CD14-positive monocyte (primary cell): ENCODE measurements at regions not wholly inside any gene's neighbourhood (a gene's known extent, or its start where the extent isn't known, plus 50 kb on each side); places are given as distances from the start of the nearest gene placed in this dataset.

Source experiments
- DNase-seq, 3 donors: peaks; one replicate each; pipeline ENCODE4 v3.0.0-alpha.2; 2011 to 2022
- H2AFZ ChIP-seq: 2 replicates; pipeline ENCODE4 v1.6.0; 2012; ENCODE audit warnings: mild to moderate bottlenecking, low read depth, low read length, inconsistent platforms; ENCODE audit not compliant: insufficient read depth, poor library complexity, severe bottlenecking
- H3K27ac ChIP-seq, 2 donors: 1 replicate in 1 of 2; 2 replicates in 1 of 2; pipeline ENCODE4 v1.5.1; 2012 to 2013; ENCODE audit warnings: low read length in 2 of 2, control low read depth in 1 of 2, inconsistent platforms in 1 of 2, low read depth in 1 of 2, mild to moderate bottlenecking in 1 of 2
- H3K27me3 ChIP-seq, 2 donors: one replicate each; pipeline versions ENCODE4 v1.6.0 to v1.6.1; 2011 to 2013; ENCODE audit warnings: low read length in 2 of 2; ENCODE audit not compliant: control insufficient read depth in 2 of 2, insufficient read depth in 2 of 2
- H3K36me3 ChIP-seq, 2 donors: replicated peaks in 1 of 2; 1 replicate in 1 of 2; 2 replicates in 1 of 2; pipeline versions ENCODE4 v1.5.1 to v1.6.1; 2012 to 2013; ENCODE audit warnings: low read length in 2 of 2, control low read depth in 1 of 2, inconsistent platforms in 1 of 2, mild to moderate bottlenecking in 1 of 2; ENCODE audit not compliant: insufficient read depth in 2 of 2, control insufficient read depth in 1 of 2
- H3K4me1 ChIP-seq, 2 donors: 1 replicate in 1 of 2; 2 replicates in 1 of 2; pipeline versions ENCODE4 v1.5.1 to v1.6.1; 2012 to 2013; ENCODE audit warnings: low read length in 2 of 2, control low read depth in 1 of 2, inconsistent platforms in 1 of 2, mild to moderate bottlenecking in 1 of 2, moderate library complexity in 1 of 2; ENCODE audit not compliant: insufficient read depth in 2 of 2, control insufficient read depth in 1 of 2
- H3K4me2 ChIP-seq: replicated peaks from 2 replicates; pipeline ENCODE3; 2012; ENCODE audit warnings: low read length, moderate library complexity, mild to moderate bottlenecking; ENCODE audit not compliant: poor library complexity, severe bottlenecking; ENCODE audit errors: extremely low read depth
- H3K4me3 ChIP-seq, 3 experiments: fragments of 200-600 bp in 1 of 3; sonication (generic) in 1 of 3; replicated peaks in 1 of 3; 1 replicate in 2 of 3; 2 replicates in 1 of 3; pipeline ENCODE4 v1.5.1; 2011 to 2013; ENCODE audit warnings: low read length in 3 of 3, mild to moderate bottlenecking in 3 of 3, control low read depth in 2 of 3, low read depth in 2 of 3, inconsistent platforms in 1 of 3, moderate library complexity in 1 of 3
- H3K79me2 ChIP-seq: 2 replicates; pipeline ENCODE4 v1.6.0; 2012; ENCODE audit warnings: mild to moderate bottlenecking, control low read depth, inconsistent platforms, low read length, moderate library complexity; ENCODE audit not compliant: insufficient read depth
- H3K9ac ChIP-seq: 2 replicates; pipeline ENCODE4 v1.6.0; 2017; ENCODE audit warnings: low read length, mild to moderate bottlenecking; ENCODE audit not compliant: insufficient read depth, poor library complexity, severe bottlenecking
- H3K9me3 ChIP-seq, 2 donors: replicated peaks in 1 of 2; 1 replicate in 1 of 2; 2 replicates in 1 of 2; pipeline versions ENCODE4 v1.5.1 to v1.6.1; 2012 to 2013; ENCODE audit warnings: low read length in 2 of 2, control low read depth in 1 of 2; ENCODE audit not compliant: control insufficient read depth in 1 of 2, insufficient read depth in 1 of 2
- H4K20me1 ChIP-seq: 2 replicates; pipeline ENCODE4 v1.6.0; 2012; ENCODE audit warnings: mild to moderate bottlenecking, low read length, control low read depth, moderate library complexity; ENCODE audit not compliant: insufficient read depth
- H3K27ac Mint-ChIP-seq, 7 donors: one replicate each; pipeline ENCODE4 v1.8.0; 2020; ENCODE audit warnings: mild to moderate bottlenecking in 7 of 7, mixed read lengths in 7 of 7, moderate library complexity in 6 of 7, inconsistent platforms in 2 of 7
- H3K27me3 Mint-ChIP-seq, 3 donors: one replicate each; pipeline ENCODE4 v1.8.0; 2021 to 2022; ENCODE audit warnings: low read depth in 3 of 3, mild to moderate bottlenecking in 3 of 3, mixed read lengths in 3 of 3, moderate library complexity in 3 of 3, inconsistent platforms in 1 of 3
- H3K36me3 Mint-ChIP-seq, 2 donors: one replicate each; pipeline ENCODE4 v1.8.0; 2020; ENCODE audit warnings: mixed read lengths in 2 of 2, inconsistent platforms in 1 of 2, mild to moderate bottlenecking in 1 of 2
- H3K4me1 Mint-ChIP-seq: one replicate; pipeline ENCODE4 v1.8.0; 2020; ENCODE audit warnings: mild to moderate bottlenecking, mixed read lengths
- H3K4me3 Mint-ChIP-seq, 2 donors: one replicate each; pipeline ENCODE4 v1.8.0; 2020; ENCODE audit warnings: mild to moderate bottlenecking in 2 of 2, mixed read lengths in 2 of 2, moderate library complexity in 1 of 2
- H3K9me3 Mint-ChIP-seq, 7 donors: one replicate each; pipeline ENCODE4 v1.8.0; 2020 to 2022; ENCODE audit warnings: mixed read lengths in 7 of 7, mild to moderate bottlenecking in 6 of 7, moderate library complexity in 6 of 7, inconsistent platforms in 2 of 7
- WGBS: methylation state at CpG from one replicate; pipeline ENCODE4 v1.1.5; 2013; ENCODE audit warnings: missing lambda C conversion rate; ENCODE audit not compliant: insufficient coverage; 5-methylcytosine and 5-hydroxymethylcytosine counted together
- intact Hi-C, 2 donors: fragments of 100-400 bp; cut with micrococcal nuclease; formaldehyde crosslinking; loops; one replicate each; pipeline versions ENCODE4 v1.15.0 to v1.15.1; 2023
- TF ChIP-seq, protein P1 (sequence below): fragments of 200-600 bp; IDR thresholded peaks from one replicate; pipeline ENCODE4 v1.8.0; 2022; ENCODE audit warnings: antibody characterized with exemption, mild to moderate bottlenecking

DNA sequence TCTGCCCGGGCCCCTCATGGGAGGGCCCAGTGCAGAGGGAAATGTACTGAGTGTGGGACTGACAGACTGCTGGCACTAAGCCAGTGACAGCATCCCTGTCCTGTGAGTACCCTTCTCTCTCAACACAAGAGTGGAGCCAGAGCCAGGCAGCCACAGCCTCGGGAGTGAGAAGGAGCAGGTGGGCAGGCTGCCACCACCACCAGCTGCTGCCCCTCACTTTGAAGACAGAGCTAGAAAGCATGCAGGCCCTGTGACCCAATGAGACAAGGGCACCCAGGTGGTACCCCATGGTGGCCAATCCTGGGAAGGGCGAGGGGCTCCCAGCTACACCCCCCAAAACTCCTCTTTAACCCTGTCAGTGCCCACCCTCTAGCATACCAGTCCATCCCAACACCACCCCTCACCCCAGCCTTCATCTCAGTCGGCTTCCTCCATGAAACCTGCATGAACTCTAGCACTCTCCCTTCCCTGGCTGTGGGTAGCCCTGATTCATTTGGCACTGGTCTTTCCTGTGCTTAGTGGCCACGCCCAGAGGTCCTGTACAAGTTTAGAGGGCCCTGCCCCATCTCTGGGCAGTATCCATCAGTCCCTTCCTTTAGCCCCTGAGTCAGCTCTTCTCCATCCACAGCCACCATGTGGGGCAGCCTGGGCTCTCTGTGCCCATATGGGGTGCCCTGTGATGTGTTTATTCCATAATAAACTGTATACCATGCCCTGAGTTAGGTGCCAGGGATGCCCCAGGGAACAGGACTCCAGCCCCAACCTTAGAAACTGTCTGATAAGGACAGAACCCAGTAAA is 207.0 kb upstream of the ZMIZ1 start:
- H3K27ac ChIP-seq = no peak overlapping the region
- H2AFZ ChIP-seq = no peak overlapping the region
- H3K79me2 ChIP-seq = no peaks in the 10 kb centered on the region
- Mint-ChIP-seq H3K4me1 (no peaks in the 10 kb centered on the region), H3K27ac (peak overlapping the region in 1 of 7 donors; percentile 15), H3K36me3 (no peaks in the 10 kb centered on the region), H3K27me3 (peaks cover 7 to 17% (median 16%) of the 10 kb centered on the region in 3 donors), H3K9me3 (no peaks in the 10 kb centered on the region), H3K4me3 (no peak overlapping the region)
- no peak for DNase-seq
- no peak overlapping the region for H3K4me3 ChIP-seq
- TF ChIP-seq, protein P1, sequence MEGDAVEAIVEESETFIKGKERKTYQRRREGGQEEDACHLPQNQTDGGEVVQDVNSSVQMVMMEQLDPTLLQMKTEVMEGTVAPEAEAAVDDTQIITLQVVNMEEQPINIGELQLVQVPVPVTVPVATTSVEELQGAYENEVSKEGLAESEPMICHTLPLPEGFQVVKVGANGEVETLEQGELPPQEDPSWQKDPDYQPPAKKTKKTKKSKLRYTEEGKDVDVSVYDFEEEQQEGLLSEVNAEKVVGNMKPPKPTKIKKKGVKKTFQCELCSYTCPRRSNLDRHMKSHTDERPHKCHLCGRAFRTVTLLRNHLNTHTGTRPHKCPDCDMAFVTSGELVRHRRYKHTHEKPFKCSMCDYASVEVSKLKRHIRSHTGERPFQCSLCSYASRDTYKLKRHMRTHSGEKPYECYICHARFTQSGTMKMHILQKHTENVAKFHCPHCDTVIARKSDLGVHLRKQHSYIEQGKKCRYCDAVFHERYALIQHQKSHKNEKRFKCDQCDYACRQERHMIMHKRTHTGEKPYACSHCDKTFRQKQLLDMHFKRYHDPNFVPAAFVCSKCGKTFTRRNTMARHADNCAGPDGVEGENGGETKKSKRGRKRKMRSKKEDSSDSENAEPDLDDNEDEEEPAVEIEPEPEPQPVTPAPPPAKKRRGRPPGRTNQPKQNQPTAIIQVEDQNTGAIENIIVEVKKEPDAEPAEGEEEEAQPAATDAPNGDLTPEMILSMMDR = no peak
- no peaks in the 10 kb centered on the region for H3K9me3 ChIP-seq
- H3K4me2 ChIP-seq = no peak overlapping the region
- no peaks in the 10 kb centered on the region for H3K4me1 ChIP-seq
- no peaks in the 10 kb centered on the region for H3K27me3 ChIP-seq
- H4K20me1 ChIP-seq = no peaks in the 10 kb centered on the region
- no peak overlapping the region for H3K9ac ChIP-seq
- 86% methylated on average over 4 of the region's 5 CpGs for WGBS
- intact Hi-C loops = no loop called here
- H3K36me3 ChIP-seq = no peaks in the 10 kb centered on the region

DNA sequence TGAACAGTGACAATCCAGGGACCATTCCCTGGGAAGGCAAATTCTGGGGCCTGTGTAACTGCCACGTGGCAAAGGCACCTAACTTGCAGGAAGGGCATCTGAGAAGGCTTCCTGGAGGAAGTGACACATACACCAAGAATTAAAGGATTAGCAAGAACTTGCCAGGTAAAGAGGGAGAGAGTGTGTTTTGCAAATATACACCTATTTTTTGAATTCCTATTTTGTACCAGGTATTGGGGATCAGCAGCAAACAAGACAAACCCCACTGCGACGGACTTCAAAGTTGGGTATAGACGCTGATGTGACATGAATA is 206.5 kb upstream of the ZMIZ1 start:
- Histone ChIP-seq H3K9ac (no peak overlapping the region), H3K27me3 (no peaks in the 10 kb centered on the region), H3K79me2 (no peaks in the 10 kb centered on the region), H2AFZ (no peak overlapping the region), H3K9me3 (no peaks in the 10 kb centered on the region), H3K36me3 (no peaks in the 10 kb centered on the region), H4K20me1 (no peaks in the 10 kb centered on the region), H3K27ac (no peak overlapping the region), H3K4me2 (no peak overlapping the region), H3K4me1 (no peaks in the 10 kb centered on the region), H3K4me3 (no peak overlapping the region)
- TF ChIP-seq, protein P1 = no peak
- H3K4me3 Mint-ChIP-seq = no peak overlapping the region
- no peaks in the 10 kb centered on the region for H3K9me3 Mint-ChIP-seq
- H3K4me1 Mint-ChIP-seq = no peaks in the 10 kb centered on the region
- H3K36me3 Mint-ChIP-seq = no peaks in the 10 kb centered on the region
- WGBS = 14% methylated on average over 1 of the region's 4 CpGs
- no peak for DNase-seq
- intact Hi-C loops = no loop called here
- peak overlapping the region in 1 of 7 donors; percentile 15 for H3K27ac Mint-ChIP-seq
- peaks cover 7 to 17% (median 16%) of the 10 kb centered on the region in 3 donors for H3K27me3 Mint-ChIP-seq
